NT2/D1 (cell line): ENCODE measurements at regions not wholly inside any gene's neighbourhood (a gene's known extent, or its start where the extent isn't known, plus 50 kb on each side); places are given as distances from the start of the nearest gene placed in this dataset.

Experiments used
- SUZ12 ChIP-seq: IDR thresholded peaks from 2 replicates; pipeline ENCODE4 v1.6.1; 2011; ENCODE audit not compliant: insufficient read length, insufficient read depth; ENCODE audit errors: extremely low read depth
- YY1 ChIP-seq: IDR thresholded peaks from 2 replicates; pipeline ENCODE4 v1.6.1; 2011; ENCODE audit not compliant: insufficient read length, insufficient read depth
- ZNF274 ChIP-seq: IDR thresholded peaks from 2 replicates; pipeline ENCODE4 v1.6.1; 2011; ENCODE audit warnings: mild to moderate bottlenecking, low read depth, low read length

- TF ChIP-seq ZNF274, result no peak
- TF ChIP-seq YY1, result no peak
- no peak for TF ChIP-seq SUZ12
Observed at GRCh38 chr3:43790476-43790875, 99.7 kb downstream of the ABHD5 start.
